NCI-H2196 (cell line): ENCODE measurements at regions not wholly inside any gene's neighbourhood (a gene's known extent, or its start where the extent isn't known, plus 50 kb on each side); places are given as distances from the start of the nearest gene placed in this dataset.
"Not testable (repeated sequence)": the region's sequence is repeated elsewhere in the genome, so short reads cannot be mapped to it uniquely, and the experiment has no call there.

Experiments
- DNase-seq: peaks from one replicate; lab custom pipeline; 2025; ENCODE audit not compliant: unreplicated experiment; lab: John Stamatoyannopoulos, UW

GRCh38 chr15:47027322-47027946 lies 689.9 kb upstream of the SEMA6D start:
- no peak for DNase-seq

GRCh38 chr15:47035475-47036406 lies 681.6 kb upstream of the SEMA6D start:
- DNase-seq = no peak

- DNase-seq = no peak
Observed at GRCh38 chr15:47037003-47037402, 680.3 kb upstream of the SEMA6D start.

GRCh38 chr15:47039225-47039624 lies 678.1 kb upstream of the SEMA6D start:
- no peak for DNase-seq

GRCh38 chr15:47041301-47041700 lies 676.0 kb upstream of the SEMA6D start:
- DNase-seq = no peak

GRCh38 chr15:47047981-47048380 lies 669.3 kb upstream of the SEMA6D start:
- DNase-seq = not testable (repeated sequence)

- no peak for DNase-seq
Observed at GRCh38 chr15:47066392-47066791, 650.9 kb upstream of the SEMA6D start.

GRCh38 chr15:47077846-47078245 lies 639.5 kb upstream of the SEMA6D start:
- DNase-seq = not testable (repeated sequence)

- DNase-seq = no peak
Observed at GRCh38 chr15:47095833-47096232, 621.5 kb upstream of the SEMA6D start.

GRCh38 chr15:47098526-47098925 lies 618.8 kb upstream of the SEMA6D start:
- not testable (repeated sequence) for DNase-seq

- not testable (repeated sequence) for DNase-seq
Observed at GRCh38 chr15:47099801-47100200, 617.5 kb upstream of the SEMA6D start.

GRCh38 chr15:47108800-47109199 lies 608.5 kb upstream of the SEMA6D start:
- DNase-seq = not testable (repeated sequence)

- DNase-seq = no peak
Observed at GRCh38 chr15:47116698-47117097, 600.6 kb upstream of the SEMA6D start.

- no peak for DNase-seq
Observed at GRCh38 chr15:47119349-47119748, 598.0 kb upstream of the SEMA6D start.

GRCh38 chr15:47124430-47125102 lies 592.7 kb upstream of the SEMA6D start:
- no peak for DNase-seq

GRCh38 chr15:47129033-47129432 lies 588.3 kb upstream of the SEMA6D start:
- DNase-seq = no peak

GRCh38 chr15:47131450-47131849 lies 585.9 kb upstream of the SEMA6D start:
- not testable (repeated sequence) for DNase-seq

GRCh38 chr15:47135267-47135666 lies 582.0 kb upstream of the SEMA6D start:
- DNase-seq = no peak

- DNase-seq = no peak
Observed at GRCh38 chr15:47136236-47136635, 581.1 kb upstream of the SEMA6D start.

- no peak for DNase-seq
Observed at GRCh38 chr15:47139965-47140364, 577.3 kb upstream of the SEMA6D start.

GRCh38 chr15:47157827-47158226 lies 559.5 kb upstream of the SEMA6D start:
- no peak for DNase-seq

GRCh38 chr15:47158573-47158972 lies 558.7 kb upstream of the SEMA6D start:
- DNase-seq = no peak
